ENCODE measurements at regions not wholly inside any gene's neighbourhood (a gene's known extent, or its start where the extent isn't known, plus 50 kb on each side); places are given as distances from the start of the nearest gene placed in this dataset.

DNA sequence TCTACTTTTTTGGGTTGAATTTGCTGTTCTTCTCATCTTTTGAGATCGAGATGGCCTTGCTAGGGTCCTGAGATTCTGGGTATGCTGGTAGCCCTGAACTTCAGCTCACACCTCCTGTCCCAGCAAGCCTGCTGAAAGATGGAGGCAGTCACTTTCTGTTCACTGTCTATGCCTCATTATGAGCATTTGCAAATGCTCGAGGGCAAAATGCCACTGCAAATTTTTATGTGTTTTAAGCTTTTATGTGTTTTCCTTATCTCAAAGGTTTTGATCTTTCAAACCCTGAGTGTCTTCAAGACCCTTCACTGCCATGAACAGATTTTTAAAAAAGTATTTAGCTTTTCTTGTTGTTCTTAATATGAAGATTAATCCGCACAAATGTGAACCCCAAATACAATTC, 766.7 kb upstream of the HS6ST1 start:
- no peak for DNase-seq
- no peak overlapping the region for H3K4me2 ChIP-seq
- ChIA-PET POLR2A (no interaction called here), CTCF (interaction anchor here (1.4 kb wide), 1 partner anchor 14 kb away, joined by 3 read pairs; no protein-coding TSS in a partner anchor)
- no peaks in the 10 kb centered on the region for H3K27me3 ChIP-seq (ENCODE audit: insufficient read depth)
- peaks cover 5% of the 10 kb centered on the region; the same call in 1 of the 2 replicates for H3K9me3 ChIP-seq
- H3K9ac ChIP-seq, result no peak overlapping the region
- no peaks in the 10 kb centered on the region for H3K4me1 ChIP-seq (ENCODE audit: control insufficient read depth in 1 of 2, insufficient read depth in 2 of 2, low read depth in 1 of 2, low read length in 1 of 2)
- no peaks in the 10 kb centered on the region for H3K36me3 ChIP-seq (replicated peaks in 1 of 2; ENCODE audit: control insufficient read depth in 1 of 2, insufficient read depth in 2 of 2, low read length in 1 of 2)
- no peaks in the 10 kb centered on the region for H4K20me1 ChIP-seq (ENCODE audit: insufficient read depth)
- no peak overlapping the region for H3K27ac ChIP-seq (ENCODE audit: low read depth in 2 of 2, low read length in 1 of 2)
- no peaks in the 10 kb centered on the region for H3K79me2 ChIP-seq (ENCODE audit: insufficient read depth)
- H2AFZ ChIP-seq (ENCODE audit: low read depth), result no peak overlapping the region
- no peak for TF ChIP-seq SIN3A (IDR thresholded peaks at IDR 0.05; ENCODE audit: borderline replicate concordance, low read depth, low read length)
- TF ChIP-seq ELF1 (IDR thresholded peaks at IDR 0.05), result no peak
- H3F3A ChIP-seq (replicated peaks; ENCODE audit: insufficient read depth), result no peaks in the 10 kb centered on the region
- no peak overlapping the region for H3K4me3 ChIP-seq (ENCODE audit: low read depth in 2 of 2, low read length in 1 of 2)
- H3K9me2 ChIP-seq, result no peaks in the 10 kb centered on the region
- 19% methylated on average over 3 of the region's 3 CpGs for WGBS (ENCODE audit: low lambda C conversion rate)

DNA sequence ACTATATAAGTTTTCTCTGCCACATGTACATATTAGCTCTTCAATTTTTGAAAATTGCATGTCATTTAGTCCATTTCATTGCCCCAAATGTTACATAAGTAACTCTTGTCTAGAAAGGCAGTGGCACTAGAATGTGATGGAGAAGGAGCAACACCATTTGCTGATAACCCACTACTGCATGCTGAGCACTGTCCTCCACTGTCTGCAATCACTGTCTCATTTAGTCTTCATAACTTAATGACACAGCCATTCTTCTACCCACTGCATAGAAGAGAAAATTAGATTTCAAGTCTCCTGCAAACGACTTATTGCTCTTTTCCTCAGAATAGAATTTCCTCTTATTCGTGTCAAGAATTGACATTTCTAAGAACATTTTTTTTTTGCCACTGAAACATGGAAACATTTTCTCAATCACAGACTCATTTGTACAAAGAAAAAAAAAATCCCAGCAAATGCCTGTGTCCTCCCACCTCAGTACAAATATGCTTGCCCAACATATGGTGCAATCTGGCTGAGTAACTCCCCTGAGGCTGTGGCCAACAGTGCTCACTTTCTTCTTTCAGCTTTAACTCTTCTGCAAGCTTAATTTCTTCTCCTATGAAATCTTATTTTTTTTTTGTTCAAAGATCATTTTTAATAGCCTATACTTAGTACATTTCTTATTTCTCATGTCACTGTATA, 768.6 kb upstream of the HS6ST1 start:
- Histone ChIP-seq H3K4me3 (ENCODE audit: low read depth in 2 of 2, low read length in 1 of 2) (no peak overlapping the region), H3K27me3 (ENCODE audit: insufficient read depth) (no peaks in the 10 kb centered on the region), H3K36me3 (replicated peaks in 1 of 2; ENCODE audit: control insufficient read depth in 1 of 2, insufficient read depth in 2 of 2, low read length in 1 of 2) (no peaks in the 10 kb centered on the region), H3K4me1 (ENCODE audit: control insufficient read depth in 1 of 2, insufficient read depth in 2 of 2, low read depth in 1 of 2, low read length in 1 of 2) (no peaks in the 10 kb centered on the region), H3K9me3 (peaks cover 5% of the 10 kb centered on the region; the same call in 1 of the 2 replicates), H3F3A (replicated peaks; ENCODE audit: insufficient read depth) (no peaks in the 10 kb centered on the region), H3K79me2 (ENCODE audit: insufficient read depth) (no peaks in the 10 kb centered on the region), H3K27ac (ENCODE audit: low read depth in 2 of 2, low read length in 1 of 2) (no peak overlapping the region), H2AFZ (ENCODE audit: low read depth) (no peak overlapping the region), H4K20me1 (ENCODE audit: insufficient read depth) (no peaks in the 10 kb centered on the region), H3K9ac (no peak overlapping the region), H3K9me2 (no peaks in the 10 kb centered on the region), H3K4me2 (no peak overlapping the region)
- ChIA-PET CTCF (interaction anchor here (0.6 kb wide), 1 partner anchor 206 kb away, joined by 3 read pairs; no protein-coding TSS in a partner anchor), POLR2A (no interaction called here)
- TF ChIP-seq, protein P1, sequence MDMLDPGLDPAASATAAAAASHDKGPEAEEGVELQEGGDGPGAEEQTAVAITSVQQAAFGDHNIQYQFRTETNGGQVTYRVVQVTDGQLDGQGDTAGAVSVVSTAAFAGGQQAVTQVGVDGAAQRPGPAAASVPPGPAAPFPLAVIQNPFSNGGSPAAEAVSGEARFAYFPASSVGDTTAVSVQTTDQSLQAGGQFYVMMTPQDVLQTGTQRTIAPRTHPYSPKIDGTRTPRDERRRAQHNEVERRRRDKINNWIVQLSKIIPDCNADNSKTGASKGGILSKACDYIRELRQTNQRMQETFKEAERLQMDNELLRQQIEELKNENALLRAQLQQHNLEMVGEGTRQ (IDR thresholded peaks at IDR 0.05; ENCODE audit: borderline replicate concordance, low read depth, low read length), result no peak
- TF ChIP-seq JUND (IDR thresholded peaks at IDR 0.05), result no peak
- TF ChIP-seq EP300 (IDR thresholded peaks at IDR 0.05; ENCODE audit: borderline replicate concordance in 1 of 2, low read depth in 1 of 2, low read length in 1 of 2), result no peak
- no peak for TF ChIP-seq FOSL2 (IDR thresholded peaks at IDR 0.05; ENCODE audit: borderline replicate concordance, low read depth)
- TF ChIP-seq YY1 (IDR thresholded peaks at IDR 0.05; ENCODE audit: low read depth), result no peak
- TF ChIP-seq EZH2phosphoT487 (IDR thresholded peaks at IDR 0.05; ENCODE audit: borderline replicate concordance, low read depth), result no peak
- no peak for TF ChIP-seq FOXJ3 (CRISPR knock-in tag; IDR thresholded peaks at IDR 0.05)
- no peak for TF ChIP-seq NFIC (IDR thresholded peaks at IDR 0.05; ENCODE audit: borderline replicate concordance)
- TF ChIP-seq, protein P2, sequence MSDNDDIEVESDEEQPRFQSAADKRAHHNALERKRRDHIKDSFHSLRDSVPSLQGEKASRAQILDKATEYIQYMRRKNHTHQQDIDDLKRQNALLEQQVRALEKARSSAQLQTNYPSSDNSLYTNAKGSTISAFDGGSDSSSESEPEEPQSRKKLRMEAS (IDR thresholded peaks at IDR 0.05; ENCODE audit: low read depth), result no peak
- TF ChIP-seq TAF1 (IDR thresholded peaks at IDR 0.05; ENCODE audit: borderline replicate concordance, low read depth, low read length), result no peak
- no peak for TF ChIP-seq RFX5 (IDR thresholded peaks at IDR 0.05; ENCODE audit: low read length)
- TF ChIP-seq CHD2 (IDR thresholded peaks at IDR 0.05; ENCODE audit: low read length, partially characterized antibody), result no peak
- no peak for TF ChIP-seq MEF2A (IDR thresholded peaks at IDR 0.05; ENCODE audit: borderline replicate concordance, low read depth)
- no peak for TF ChIP-seq NRF1 (IDR thresholded peaks at IDR 0.05; ENCODE audit: low read depth, low read length)
- no peak for TF ChIP-seq SMC3 (IDR thresholded peaks at IDR 0.05; ENCODE audit: low read depth, low read length)
- TF ChIP-seq, protein P3, sequence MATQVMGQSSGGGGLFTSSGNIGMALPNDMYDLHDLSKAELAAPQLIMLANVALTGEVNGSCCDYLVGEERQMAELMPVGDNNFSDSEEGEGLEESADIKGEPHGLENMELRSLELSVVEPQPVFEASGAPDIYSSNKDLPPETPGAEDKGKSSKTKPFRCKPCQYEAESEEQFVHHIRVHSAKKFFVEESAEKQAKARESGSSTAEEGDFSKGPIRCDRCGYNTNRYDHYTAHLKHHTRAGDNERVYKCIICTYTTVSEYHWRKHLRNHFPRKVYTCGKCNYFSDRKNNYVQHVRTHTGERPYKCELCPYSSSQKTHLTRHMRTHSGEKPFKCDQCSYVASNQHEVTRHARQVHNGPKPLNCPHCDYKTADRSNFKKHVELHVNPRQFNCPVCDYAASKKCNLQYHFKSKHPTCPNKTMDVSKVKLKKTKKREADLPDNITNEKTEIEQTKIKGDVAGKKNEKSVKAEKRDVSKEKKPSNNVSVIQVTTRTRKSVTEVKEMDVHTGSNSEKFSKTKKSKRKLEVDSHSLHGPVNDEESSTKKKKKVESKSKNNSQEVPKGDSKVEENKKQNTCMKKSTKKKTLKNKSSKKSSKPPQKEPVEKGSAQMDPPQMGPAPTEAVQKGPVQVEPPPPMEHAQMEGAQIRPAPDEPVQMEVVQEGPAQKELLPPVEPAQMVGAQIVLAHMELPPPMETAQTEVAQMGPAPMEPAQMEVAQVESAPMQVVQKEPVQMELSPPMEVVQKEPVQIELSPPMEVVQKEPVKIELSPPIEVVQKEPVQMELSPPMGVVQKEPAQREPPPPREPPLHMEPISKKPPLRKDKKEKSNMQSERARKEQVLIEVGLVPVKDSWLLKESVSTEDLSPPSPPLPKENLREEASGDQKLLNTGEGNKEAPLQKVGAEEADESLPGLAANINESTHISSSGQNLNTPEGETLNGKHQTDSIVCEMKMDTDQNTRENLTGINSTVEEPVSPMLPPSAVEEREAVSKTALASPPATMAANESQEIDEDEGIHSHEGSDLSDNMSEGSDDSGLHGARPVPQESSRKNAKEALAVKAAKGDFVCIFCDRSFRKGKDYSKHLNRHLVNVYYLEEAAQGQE (IDR thresholded peaks at IDR 0.05; ENCODE audit: low read depth, low read length), result no peak
- no peak for DNase-seq
- 20% methylated on average over 2 of the region's 2 CpGs for WGBS (ENCODE audit: low lambda C conversion rate)

Data from SK-N-SH (cell line).